ENCODE measurements at regions not wholly inside any gene's neighbourhood (a gene's known extent, or its start where the extent isn't known, plus 50 kb on each side); places are given as distances from the start of the nearest gene placed in this dataset.

GRCh38 chr2:238739668-238740067, 108.2 kb upstream of the TWIST2 start:
- DNase-seq (ENCODE audit: insufficient read length, low spot score) = no peak
- FAIRE-seq = no peak
- TF ChIP-seq, protein P1, sequence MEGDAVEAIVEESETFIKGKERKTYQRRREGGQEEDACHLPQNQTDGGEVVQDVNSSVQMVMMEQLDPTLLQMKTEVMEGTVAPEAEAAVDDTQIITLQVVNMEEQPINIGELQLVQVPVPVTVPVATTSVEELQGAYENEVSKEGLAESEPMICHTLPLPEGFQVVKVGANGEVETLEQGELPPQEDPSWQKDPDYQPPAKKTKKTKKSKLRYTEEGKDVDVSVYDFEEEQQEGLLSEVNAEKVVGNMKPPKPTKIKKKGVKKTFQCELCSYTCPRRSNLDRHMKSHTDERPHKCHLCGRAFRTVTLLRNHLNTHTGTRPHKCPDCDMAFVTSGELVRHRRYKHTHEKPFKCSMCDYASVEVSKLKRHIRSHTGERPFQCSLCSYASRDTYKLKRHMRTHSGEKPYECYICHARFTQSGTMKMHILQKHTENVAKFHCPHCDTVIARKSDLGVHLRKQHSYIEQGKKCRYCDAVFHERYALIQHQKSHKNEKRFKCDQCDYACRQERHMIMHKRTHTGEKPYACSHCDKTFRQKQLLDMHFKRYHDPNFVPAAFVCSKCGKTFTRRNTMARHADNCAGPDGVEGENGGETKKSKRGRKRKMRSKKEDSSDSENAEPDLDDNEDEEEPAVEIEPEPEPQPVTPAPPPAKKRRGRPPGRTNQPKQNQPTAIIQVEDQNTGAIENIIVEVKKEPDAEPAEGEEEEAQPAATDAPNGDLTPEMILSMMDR (IDR thresholded peaks at IDR 0.05; ENCODE audit: insufficient read depth, missing control alignments) = no peak

DNA sequence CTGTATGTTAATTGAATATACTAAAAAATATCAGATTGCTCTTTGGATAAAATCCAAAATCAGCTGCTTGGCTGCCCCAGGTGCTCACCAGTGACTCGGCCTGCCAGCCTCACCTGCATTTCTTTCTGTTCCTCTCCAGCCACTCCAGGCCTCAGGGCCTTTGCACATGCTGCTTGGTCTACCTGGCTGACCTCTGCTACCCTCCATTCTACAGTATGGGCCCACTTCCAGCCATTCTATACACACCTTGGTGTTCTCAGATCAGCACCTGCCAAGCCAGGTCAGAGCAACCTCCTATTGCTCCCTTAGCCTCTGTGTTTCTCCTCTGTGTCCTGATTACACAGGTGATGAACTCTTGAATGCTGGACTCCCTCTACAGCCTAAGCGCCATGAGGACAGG, 106.6 kb upstream of the TWIST2 start:
- no peak for DNase-seq (ENCODE audit: insufficient read length, low spot score)
- no peak for FAIRE-seq
- TF ChIP-seq, protein P1 (IDR thresholded peaks at IDR 0.05; ENCODE audit: insufficient read depth, missing control alignments) = no peak

GRCh38 chr2:238742066-238742465, 105.8 kb upstream of the TWIST2 start:
- TF ChIP-seq, protein P1 (IDR thresholded peaks at IDR 0.05; ENCODE audit: insufficient read depth, missing control alignments) = no peak
- DNase-seq (ENCODE audit: insufficient read length, low spot score) (no peak), FAIRE-seq (no peak)

- TF ChIP-seq, protein P1 (IDR thresholded peaks at IDR 0.05; ENCODE audit: insufficient read depth, missing control alignments) = no peak
- FAIRE-seq = no peak
These were observed 105.2 kb upstream of the TWIST2 start for GRCh38 chr2:238742664-238743063.

DNA sequence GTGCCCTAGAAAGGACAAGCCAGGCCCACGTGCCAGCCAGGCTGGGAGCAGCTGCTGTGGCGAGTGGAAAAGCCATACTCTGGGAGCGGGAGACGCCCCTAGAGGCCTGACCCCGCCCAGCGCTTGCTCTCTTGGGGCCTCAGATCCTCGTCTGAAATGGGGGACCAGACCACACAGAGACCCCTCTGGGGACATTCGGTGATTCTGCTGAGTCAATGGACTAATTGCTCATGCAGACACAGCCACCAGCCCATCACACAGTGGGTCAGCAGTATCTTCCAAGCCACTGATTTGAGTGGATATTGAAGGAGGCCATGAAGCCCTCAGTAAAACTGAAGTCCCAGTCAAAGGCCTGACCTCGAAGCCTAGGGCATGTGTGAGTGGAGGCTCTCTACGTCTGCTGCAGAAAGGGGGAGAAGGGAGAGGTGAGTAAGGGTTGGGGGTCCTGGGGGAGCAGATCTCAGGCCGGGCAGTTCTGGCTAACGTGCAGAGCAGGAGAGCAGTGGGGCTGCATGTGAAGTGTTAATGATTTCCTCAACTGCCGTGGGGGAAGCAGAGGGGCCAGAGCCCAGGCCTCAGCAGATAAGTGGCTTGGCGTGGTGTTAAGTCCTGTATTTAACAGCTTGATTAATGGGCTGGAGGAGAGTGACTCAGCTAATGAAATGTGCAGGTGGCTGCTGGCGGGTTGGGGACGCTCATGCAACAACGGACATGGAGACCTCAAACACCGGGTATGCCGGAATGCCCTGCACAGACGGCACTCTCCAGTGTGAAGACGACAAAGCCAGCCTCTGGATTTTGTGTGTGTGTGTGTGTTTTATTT, 104.4 kb upstream of the TWIST2 start:
- TF ChIP-seq, protein P1 (IDR thresholded peaks at IDR 0.05; ENCODE audit: insufficient read depth, missing control alignments) = no peak
- FAIRE-seq (no peak), DNase-seq (ENCODE audit: insufficient read length, low spot score) (no peak)

More at GRCh38 chr2:238742664-238743063, 105.2 kb upstream of the TWIST2 start:
- no peak for DNase-seq (ENCODE audit: insufficient read length, low spot score)

GRCh38 chr2:238744951-238745350, 102.9 kb upstream of the TWIST2 start:
- DNase-seq (ENCODE audit: insufficient read length, low spot score) = no peak
- FAIRE-seq = no peak
- TF ChIP-seq, protein P1 (IDR thresholded peaks at IDR 0.05; ENCODE audit: insufficient read depth, missing control alignments) = no peak

DNA sequence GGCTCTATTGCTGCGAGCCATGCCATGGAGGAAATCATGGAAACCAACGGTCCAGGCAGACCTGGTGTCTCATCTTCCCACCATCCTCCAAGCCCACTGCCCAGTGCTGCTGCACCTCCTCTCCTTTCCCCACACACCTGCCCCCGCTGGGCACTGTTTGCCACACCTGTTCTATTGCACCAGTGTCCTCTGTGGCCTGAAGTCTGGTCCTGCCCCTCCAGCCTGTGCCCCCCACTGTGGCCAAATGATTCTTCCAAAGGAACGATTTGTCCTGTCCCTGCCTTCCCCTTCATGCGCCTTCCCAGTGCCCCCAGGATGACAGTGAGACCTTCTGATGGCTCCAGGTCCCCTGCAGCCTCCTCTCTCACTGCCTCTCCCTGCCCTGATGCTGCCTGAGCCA, 101.9 kb upstream of the TWIST2 start:
- no peak for FAIRE-seq

More for the DNA sequence above, 101.9 kb upstream of the TWIST2 start:
- TF ChIP-seq, protein P1 (IDR thresholded peaks at IDR 0.05; ENCODE audit: insufficient read depth, missing control alignments) = no peak
- no peak for DNase-seq (ENCODE audit: insufficient read length, low spot score)
